NCI-H82 (cell line): ENCODE measurements at regions not wholly inside any gene's neighbourhood (a gene's known extent, or its start where the extent isn't known, plus 50 kb on each side); places are given as distances from the start of the nearest gene placed in this dataset.
"Not testable (repeated sequence)": the region's sequence is repeated elsewhere in the genome, so short reads cannot be mapped to it uniquely, and the experiment has no call there.

Source experiments
- DNase-seq: peaks from one replicate; lab custom pipeline; 2025; lab: John Stamatoyannopoulos, UW

DNA sequence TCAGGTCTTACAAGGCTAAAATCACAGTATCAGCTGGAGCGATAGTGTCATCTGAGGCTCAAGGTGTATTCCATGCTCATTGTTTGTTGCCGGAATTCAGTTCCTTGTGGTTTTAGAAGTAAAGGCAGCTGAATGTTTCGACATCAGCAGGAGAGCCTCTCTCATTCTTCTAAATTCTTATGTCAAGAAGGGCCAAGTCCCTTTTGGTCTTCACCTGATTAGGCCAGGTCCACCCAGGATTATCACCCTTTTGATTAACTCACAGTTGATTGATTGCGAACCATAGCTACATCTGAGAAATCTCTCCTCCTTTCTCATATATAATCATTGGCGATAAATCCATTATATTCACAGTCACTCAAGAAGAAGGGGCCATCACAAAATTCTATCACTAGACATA is 806.7 kb upstream of the PRMT6 start:
- DNase-seq, result no peak

- no peak for DNase-seq
These were observed 801.7 kb upstream of the PRMT6 start for GRCh38 chr1:106254748-106255147.

- no peak for DNase-seq
These were observed 789.7 kb upstream of the PRMT6 start for GRCh38 chr1:106266786-106267185.

GRCh38 chr1:106268070-106268469 is 788.4 kb upstream of the PRMT6 start:
- peak; percentile 58 for DNase-seq

DNA sequence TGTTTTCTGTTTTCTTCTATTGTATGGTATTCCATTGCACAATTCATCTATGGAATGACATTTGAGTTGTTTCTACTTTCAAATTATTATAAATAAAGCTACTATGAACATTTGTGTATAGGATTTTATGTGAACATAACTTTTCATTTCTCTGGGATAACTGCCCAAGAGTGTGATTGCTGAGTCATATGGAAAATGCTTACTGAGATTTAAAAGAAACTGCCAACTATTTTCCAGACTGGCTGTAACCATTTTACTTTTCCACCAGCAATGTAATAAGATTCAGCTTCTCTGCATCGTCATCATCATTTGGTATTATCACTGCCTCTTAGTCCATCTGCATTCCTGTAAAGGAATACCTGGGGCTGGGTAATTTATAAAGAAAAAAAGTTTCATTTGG is 779.6 kb upstream of the PRMT6 start:
- no peak for DNase-seq

GRCh38 chr1:106277786-106278185 is 778.7 kb upstream of the PRMT6 start:
- peak; percentile 79 for DNase-seq

- no peak for DNase-seq
These were observed 777.8 kb upstream of the PRMT6 start for GRCh38 chr1:106278716-106279115.

- no peak for DNase-seq
These were observed 767.1 kb upstream of the PRMT6 start for GRCh38 chr1:106289265-106289928.

DNA sequence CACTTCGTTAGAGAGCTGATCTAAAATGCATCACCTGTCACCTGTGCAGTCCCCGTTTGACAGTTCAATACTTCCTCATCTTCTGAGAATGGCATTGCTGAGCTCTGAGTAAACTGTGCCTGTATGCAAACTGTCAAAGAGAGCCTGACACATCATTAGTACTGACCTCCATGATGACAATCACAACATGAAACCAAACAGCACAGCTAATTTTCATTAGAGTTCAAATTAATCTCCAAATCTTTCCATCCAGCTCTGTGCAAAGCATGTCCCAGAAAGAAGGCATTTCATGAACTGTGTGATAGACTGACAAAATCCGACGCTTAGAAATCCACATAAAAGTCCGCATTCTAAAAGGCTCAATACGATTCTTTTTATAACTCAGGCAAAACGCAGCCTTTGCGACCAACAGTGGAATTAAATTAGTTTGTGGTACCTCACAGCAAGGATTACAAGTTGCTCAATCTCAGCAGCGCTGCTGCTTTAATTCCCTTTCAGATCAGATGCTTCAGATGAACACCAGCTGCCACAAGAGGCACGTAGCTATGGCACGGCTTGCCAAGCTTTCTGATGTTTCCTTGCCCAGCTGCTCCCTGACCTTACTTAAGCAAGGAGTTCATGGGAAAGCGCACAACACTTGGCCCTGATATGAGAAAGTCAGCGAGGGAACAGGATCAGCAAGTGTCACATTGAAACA is 765.5 kb upstream of the PRMT6 start:
- DNase-seq, result peak; percentile 71

GRCh38 chr1:106292130-106292529 is 764.3 kb upstream of the PRMT6 start:
- no peak for DNase-seq

- DNase-seq, result no peak
These were observed 760.0 kb upstream of the PRMT6 start for GRCh38 chr1:106296431-106296830.

- no peak for DNase-seq
These were observed 752.4 kb upstream of the PRMT6 start for GRCh38 chr1:106304106-106304505.

DNA sequence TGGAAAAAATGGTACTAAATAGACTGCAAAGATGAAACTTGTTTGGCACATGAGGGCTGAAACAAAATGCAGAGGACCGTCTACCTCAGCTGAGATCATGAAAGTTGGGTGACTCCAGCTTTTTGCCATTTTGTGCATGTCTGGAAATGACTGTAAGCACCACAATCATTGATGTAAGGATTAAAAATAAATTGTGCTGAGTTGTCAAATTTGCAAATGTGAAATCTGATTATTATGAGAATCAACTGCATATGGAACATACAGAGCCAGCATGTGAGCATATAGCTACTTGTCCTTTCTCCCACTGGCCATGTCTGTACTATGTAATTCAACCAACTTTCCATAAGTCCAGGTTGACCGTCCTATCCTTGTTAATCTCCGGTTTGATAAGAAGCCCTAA is 736.9 kb upstream of the PRMT6 start:
- DNase-seq, result no peak

DNA sequence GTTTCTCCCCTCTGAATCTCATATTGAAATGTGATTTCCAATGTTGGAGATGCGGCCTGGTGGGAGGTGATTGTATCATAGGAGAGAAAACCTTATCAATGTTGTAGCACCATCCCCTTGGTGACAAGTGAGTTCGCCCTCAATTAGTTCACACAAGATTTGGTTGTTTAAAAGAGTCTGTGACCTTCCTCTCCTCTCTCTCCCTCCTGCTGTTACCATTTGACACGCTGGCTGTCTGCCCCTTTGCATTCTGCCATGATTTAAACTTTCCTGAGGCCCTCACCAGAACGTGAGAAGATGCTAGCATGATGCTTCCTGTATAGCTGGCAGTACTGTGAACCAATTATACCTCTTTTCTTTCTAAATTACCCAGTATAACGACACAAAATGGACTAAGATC is 730.9 kb upstream of the PRMT6 start:
- no peak for DNase-seq

DNA sequence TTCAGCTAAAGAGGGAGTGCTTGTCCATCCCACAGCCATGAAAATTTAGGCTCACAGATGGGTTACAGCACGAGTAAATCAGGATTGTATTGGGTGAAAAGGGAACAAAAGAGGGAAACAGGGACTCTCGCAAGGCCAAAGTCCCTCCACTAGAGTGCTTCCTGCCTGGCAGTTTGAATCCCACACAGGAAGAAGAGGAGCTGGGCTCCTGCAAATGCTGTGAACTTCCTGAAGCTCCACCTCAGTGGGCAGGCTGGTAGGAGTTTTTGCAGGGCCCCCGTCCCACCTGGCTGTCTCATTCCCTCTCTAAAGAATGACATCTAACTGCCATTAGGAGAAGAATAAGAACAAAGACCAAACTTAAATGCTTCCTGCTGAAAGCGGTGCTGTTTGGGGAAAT is 712.0 kb upstream of the PRMT6 start:
- no peak for DNase-seq

DNA sequence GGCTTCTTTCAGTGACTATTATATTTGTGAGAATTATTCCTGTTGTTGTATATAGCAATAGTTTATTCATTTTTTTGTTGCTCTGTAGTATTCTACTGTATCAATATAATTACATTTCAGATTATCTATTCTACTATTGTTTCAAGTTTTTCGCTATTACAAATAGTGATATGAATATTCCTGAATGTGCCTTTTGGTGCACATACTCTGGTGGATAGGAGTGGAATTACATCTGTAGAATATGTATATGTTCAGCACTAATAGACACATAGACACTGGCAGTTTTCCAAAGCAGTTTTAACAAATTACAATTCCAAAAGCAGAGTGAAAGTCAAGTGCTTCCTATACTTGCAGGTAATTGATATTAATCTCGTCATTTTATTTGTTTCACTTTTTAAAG is 696.2 kb upstream of the PRMT6 start:
- DNase-seq, result peak; percentile 46

DNA sequence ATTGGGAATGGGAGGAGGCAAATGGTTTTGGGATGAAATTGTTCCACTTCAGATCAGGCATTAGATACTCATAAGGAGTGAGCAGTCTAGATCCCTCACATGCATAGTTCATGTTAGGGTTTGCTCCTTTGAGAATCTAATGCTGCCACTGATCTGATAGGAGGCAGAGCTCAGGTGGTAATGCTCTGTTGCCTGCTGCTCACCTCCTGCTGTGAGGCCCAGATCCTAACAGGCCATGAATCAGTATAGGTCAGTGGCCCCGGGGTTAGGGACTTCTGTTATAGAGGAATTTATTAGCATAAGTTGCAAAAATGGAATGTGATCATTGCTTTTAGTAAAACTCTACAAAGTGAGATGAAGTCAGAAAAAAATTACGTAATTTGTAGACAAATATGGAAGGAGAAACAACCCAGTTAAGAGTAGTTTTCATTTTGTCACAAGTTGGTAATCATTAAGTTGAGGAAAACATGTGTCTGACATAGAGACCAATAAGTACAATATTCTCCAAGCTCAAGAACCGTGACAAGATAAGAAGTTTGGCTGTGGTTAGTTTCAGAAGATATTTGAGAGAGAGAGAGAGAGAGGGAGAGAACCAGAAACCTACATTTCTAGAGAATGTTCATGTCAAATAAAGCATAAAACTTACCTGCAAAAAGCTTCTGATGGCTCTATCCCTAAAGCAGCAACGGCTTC is 689.7 kb upstream of the PRMT6 start:
- no peak for DNase-seq

DNA sequence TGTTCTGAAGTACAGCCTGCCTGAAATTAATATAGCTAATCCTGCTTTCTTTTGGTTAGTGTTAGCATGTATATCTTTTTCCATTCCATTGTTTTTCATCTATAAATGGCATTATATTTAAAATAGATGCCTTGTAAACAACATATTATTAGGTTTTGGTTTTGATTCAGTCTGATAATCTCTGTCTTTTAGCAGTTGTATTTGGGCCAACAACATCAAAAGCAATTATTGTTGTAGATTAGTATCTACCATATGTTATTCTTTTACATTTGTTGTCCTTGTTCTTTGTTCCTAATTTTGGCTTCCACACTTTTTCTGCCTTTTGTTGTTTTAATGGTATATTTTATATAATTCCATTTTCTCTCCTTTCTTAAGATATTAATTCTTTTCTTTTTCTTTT is 678.2 kb upstream of the PRMT6 start:
- DNase-seq, result no peak

DNA sequence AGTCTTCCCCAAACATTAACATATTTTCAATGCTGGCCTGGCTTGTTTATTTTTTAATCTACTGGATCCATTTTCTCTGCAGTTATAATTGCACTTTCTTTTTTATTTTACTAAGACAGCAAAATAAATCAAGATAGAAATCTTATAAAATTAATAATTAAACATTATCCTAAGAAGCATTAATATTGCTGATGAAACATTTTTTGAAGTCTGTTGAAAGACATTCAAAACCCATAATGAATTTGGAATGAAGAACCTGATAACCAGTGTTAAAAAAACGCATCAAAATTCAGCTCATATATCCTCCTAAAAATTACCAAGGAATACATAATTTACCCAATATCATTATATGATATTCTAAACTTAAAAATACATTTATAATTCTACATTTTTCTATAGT is 675.7 kb upstream of the PRMT6 start:
- DNase-seq, result no peak

DNA sequence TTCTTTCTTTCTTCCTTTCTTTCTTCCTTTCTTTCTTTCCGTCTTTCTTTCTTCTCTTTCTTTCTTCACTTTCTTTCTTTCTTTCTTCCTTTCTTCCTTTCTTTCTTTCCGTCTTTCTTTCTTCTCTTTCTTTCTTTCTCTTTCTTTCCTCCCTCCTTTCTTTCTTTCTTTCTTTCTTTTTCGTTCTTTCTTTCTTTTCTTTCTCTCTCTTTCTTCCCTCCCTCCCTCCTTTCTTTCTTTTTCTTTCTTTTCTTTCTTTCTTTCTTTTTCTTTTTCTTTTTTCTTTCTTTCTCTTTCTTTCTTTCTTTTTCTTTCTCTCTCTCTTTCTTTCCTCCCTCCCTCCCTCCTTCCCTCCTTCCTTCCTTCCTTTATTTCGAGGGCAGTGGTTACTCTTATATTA is 667.3 kb upstream of the PRMT6 start:
- not testable (repeated sequence) for DNase-seq

DNA sequence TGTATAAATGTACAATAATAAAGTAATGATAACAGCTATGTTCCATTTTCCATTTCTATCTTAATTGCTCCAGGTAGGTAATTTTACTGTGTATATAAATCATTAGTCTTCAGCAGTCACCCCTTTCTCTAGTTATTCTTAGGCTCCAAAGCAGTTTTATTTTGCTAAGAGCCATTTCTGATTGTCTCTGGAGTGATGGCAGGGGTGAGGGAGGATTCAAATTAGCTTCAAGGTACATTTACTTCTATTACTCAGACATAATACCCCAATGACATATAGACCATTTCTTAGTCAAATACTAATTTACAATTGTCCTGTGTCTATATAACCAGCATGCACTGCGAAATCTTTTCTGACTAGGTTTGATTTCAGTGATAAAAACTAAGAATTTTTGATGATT is 663.4 kb upstream of the PRMT6 start:
- no peak for DNase-seq

- no peak for DNase-seq
These were observed 660.5 kb upstream of the PRMT6 start for GRCh38 chr1:106396020-106396419.

- DNase-seq, result no peak
These were observed 658.1 kb upstream of the PRMT6 start for GRCh38 chr1:106398391-106398790.
